GM18858 (cell line): ENCODE measurements at regions not wholly inside any gene's neighbourhood (a gene's known extent, or its start where the extent isn't known, plus 50 kb on each side); places are given as distances from the start of the nearest gene placed in this dataset.
"Not testable (repeated sequence)": the region's sequence is repeated elsewhere in the genome, so short reads cannot be mapped to it uniquely, and the experiment has no call there.

Source experiments
- ATAC-seq: cut with Tn5 transposase; IDR thresholded peaks from one replicate; pipeline ENCODE4 v1.9.1; 2021; ENCODE audit not compliant: unreplicated experiment

DNA sequence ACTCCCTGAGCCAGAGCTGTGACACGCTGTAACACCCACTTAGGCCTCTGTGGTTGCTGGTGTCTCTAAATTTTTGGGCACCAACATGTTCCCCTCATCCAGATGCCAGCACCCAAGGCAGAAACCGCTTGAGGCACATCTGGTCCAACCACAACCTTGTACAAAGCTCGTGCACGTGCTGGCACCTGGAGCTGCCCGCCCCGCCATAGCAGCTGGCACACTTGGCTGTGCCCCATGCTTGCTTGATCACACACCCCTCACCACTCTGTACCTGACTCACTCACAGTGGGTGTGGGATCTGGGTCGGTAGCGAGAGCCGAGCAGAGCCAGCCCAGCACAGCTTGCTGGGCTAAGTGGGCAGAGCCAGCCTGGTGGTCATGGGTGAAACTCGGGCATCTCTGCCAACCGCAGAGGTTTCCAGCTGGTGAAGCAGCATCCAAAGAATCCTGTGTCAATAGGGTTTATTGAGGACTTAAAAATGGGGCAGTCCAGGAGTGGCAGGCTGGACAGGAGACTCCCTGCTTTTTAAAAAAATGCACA lies 1210.4 kb downstream of the TYW1 start:
- ATAC-seq = no peak

DNA sequence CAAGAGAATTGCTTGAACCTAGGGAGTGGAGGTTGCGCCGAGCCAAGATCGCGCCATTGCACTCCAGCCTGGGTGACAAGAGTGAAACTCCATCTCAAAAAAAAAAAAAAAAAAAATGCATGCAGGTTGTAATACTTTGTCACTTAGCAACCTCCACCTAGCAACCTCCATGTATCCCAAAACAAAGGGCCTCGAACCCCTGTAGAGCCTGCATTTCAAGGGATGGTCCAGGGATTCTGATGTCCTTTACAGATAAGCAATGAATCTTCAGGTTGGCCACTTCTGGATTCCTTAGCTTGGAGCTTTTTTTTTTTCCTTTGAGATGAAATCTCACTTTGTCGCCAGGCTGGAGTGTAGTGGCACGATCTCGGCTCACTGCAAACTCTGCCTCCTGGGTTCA lies 1211.0 kb downstream of the TYW1 start:
- ATAC-seq = no peak

DNA sequence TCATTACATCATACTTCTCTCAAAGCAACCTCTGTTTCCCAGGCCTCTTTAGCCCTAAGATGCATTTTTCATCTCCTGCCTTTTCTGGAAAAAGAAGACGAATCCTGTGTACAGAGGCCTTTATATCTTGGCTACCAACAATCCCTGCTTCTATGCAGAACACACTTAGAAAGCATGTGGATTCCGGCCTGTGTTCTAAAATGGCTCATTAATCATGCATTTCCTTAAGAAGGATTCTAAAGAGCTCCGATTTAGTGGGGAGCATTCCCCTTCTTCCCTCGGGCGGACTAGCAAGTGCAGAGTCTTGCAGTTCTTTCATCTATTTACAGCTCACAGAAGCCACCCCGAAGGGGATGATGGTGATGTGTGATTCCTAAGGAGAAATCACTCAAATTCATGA lies 1212.9 kb downstream of the TYW1 start:
- no peak for ATAC-seq

DNA sequence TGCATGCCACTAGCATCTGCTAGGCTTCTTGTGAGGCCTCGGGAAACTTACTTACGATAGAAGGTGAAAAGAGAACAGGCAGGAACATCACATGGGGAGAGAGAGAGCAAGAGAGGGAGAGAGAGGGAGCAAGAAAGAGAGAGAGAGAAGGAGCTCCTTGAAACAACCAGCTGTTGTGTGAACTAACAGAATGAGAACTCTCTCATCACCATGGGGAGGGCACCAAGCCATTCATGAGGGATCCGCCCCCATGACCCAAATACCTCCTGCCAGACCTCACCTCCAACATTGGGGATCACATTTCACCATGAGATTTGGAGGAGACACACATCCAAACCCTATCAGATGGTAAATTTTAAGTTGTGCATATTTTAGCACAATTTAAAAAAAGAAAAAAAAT lies 1217.2 kb downstream of the TYW1 start:
- ATAC-seq = no peak

DNA sequence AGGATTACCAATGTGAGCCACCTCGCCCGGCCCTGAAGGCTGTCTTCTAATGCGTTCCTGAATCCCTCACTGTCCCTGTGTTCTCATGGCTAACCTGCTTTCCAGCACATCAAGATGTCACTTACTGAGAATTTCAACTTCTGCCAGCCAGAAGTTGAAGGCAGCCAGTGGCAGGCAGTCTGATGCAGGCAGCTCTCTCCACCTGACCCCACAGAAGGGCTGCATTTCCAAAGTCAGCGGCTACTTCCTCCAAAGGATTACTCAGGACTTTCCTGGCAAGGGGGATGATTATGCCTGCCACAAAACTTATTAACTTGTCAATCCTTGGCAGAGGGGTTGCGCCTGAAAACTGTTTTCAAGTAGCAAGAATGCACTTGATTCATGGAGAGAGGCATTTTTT lies 1219.4 kb downstream of the TYW1 start:
- no peak for ATAC-seq

DNA sequence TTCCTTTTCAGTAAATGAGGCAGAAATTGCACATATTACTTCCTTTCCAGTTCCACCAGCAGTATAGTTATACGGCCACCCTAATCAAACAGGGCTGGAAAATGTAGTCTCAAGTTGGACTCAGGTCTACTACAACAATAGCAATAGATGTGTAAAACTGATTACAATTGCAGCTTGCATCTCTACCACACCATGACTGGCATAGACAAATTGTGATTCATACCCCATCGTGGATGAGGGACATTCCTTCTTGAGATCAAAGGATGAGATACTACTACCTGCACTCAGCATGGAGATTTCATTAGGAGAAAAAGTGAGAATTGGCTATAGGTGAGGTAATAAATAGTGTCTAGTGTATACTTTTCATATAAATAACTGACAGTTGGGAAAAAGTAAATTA lies 1220.8 kb downstream of the TYW1 start:
- no peak for ATAC-seq

DNA sequence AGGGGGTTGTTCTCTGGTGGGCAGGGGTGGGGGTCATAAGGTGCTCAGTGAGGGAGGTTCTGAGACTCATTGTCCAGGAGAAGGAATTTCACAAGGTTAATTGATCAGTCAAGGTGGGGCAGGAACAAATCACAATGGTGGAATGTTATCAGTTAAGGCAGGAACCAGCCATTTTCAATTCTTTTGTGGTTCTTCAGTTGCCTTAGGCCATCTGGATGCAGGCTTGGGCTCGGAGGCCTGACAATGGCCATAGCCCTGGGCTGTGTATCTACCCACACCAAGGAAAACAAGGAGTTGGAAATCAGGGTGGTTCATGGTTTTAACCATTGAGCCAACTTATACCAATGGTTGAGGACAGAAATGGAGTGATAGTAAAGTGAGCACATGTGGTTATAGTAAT lies 1221.8 kb downstream of the TYW1 start:
- ATAC-seq = no peak

DNA sequence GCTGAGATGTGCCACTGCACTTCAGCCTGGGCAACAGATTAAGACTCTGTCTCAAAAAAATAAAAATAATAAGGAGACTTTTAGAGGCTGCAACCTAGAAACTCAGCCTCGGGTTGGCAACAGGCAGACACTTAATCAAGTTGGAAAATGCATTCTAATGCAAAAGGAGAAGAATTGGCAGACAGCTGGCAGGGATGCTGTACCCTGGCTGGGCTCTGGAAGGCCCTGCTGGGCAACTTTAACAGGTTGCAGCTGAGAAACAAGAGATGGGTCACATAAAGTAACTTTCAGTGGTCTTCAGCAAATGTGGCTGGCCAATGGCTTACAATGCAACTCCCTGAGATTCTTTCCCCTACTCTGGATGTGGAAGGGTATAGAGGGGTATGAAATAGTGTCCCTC lies 1225.7 kb downstream of the TYW1 start:
- no peak for ATAC-seq

DNA sequence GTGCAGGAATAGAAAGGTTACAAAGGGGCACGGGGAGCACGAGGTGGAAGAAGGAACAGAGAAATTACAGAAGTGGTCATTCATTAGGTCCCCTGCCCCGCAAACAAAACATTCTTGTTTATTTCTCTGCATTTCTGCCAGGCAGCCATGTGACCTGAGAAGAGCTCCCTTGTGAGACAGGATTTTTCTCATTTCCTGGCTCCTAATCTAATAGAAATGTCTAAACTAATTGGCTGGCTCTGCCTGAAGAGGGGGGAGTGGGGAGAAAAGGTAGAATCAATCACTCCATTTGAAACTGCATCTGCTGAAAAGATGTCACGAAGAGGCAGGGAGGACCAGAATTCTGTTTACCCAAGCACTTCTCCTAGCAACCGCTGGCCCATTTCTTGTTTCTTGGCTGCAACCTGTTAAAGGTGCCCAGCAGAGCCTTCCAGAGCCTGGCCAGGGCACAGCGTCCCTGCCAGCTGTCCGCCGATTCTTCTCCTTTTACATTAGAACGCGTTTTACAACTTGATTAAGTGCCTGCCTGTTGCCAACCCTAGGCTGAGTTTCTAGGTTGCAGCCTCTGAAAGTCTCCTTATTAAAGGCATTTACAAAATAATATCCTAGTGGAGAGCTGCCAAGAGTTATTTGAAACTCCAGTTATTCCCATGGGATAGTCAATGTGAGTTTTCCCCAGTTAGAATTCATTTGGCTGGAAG lies 1227.6 kb downstream of the TYW1 start:
- ATAC-seq = no peak

DNA sequence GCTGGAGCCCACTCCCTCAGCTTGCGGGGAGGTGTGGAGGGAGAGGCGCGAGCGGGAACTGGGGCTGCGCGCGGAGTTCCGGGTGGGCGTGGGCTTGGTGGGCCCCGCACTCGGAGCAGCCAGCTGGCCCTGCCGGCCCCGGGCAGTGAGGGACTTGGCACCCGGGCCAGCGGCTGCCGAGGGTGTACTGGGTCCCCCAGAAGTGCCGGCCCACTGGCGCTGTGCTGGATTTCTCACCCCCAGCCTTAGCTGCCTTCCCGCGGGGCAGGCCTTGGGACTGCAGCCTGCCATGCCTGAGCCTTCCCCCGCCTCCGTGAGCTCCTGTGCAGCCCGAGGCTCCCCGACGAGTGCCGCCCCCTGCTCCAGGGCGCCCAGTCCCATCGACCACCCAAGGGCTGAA lies 1234.4 kb downstream of the TYW1 start:
- ATAC-seq = not testable (repeated sequence)

DNA sequence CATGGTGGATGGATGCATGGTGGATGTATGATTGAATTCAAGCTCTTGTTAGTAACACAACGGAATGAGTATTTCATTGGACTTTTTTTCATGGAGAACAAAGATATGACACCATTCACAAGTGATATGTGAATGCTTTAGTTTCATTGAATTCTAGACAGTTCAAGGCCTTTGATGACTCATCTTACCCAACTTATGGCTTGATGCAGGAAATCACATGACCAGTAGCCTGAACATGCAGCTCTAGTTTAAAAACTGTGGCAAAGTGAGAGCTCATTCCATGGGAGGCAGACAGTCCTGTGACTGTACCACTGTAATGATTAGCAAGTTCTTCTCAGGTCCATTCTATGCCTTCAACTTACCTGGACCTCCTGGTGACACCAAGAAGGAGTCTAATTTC lies 1239.3 kb downstream of the TYW1 start:
- ATAC-seq = no peak

DNA sequence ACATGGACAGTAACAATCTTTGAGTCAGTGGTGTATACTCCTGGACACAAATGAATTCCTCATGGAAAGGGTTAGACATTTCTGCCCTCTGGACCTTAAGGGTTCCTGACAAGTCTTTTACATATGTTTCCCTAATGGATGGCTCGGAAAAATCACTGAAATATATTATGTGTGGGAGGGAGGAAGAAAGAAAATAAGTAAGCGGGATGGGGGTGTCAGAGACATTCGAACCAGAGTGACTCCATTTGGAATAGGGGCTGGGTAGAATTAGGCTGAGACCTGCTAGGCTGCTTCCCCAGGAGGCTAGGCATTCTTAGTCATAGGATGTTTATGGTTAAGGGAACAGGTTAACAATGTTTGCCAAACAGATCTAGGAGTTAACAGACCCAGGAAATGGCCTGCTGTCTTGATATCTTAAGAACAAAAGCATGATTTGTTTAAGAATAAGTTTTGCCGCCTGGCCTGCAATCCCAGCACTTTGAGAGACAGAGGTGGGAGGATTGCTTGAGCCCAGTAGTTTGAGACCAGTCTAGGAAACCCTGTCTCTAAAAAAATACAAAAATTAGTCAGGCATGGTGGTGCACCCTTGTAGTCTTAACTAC lies 1241.7 kb downstream of the TYW1 start:
- no peak for ATAC-seq

DNA sequence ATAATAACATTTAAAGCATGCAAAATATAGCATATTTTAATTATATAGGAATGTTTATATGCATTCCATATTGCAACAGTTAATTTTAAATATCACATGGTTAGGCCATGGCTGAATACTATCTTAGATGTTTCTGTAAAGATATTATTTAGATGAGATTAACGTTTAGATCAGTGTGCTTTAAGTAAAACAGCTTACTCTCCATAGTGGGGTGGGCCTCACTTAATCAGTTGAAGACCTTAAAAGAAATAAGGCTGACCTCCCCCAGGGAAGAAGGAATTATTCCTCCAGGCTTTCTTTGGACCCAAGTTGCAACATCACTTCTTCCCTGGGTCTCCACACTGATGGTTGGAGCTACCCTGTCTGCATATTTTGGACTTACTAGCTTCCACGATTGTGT lies 1246.5 kb downstream of the TYW1 start:
- ATAC-seq = no peak

DNA sequence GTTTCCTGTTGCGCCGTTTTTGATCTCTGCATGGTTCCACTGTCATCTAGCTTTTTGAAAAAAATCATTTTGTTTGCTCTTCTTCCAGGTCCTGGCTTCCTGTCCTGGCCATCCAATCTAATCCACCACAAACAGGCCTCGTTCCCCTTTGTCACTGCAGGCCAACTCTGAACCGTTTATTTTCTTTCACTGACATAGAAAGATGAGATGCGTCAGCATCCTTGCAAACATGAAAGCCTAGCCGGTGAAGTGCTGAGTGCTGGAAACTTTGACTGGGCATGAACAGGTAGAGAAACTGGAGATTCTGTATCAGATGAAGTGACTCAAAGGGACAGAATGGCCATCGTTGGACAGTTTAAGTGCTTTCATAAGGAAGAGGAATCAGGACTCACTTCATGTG lies 1247.8 kb downstream of the TYW1 start:
- ATAC-seq = no peak

DNA sequence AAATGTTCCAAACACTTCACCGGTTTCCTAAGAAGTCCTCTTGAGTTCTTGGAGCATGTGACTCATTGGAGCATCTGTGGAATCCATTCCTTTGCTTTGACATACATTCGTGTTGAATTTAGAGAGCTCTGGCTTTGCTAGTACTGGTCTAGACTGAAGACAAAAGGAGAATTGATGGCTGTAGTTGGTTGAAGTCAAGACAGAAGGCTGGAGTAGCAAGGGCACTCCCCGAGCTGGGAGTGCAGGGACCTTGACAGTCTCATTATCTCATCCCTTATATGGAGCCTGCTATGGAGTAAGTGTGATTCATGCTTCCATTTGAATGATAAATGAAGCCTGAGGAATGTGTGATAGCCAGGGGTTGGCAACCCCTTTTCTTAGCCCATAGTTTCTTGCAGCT lies 1249.1 kb downstream of the TYW1 start:
- ATAC-seq = no peak

DNA sequence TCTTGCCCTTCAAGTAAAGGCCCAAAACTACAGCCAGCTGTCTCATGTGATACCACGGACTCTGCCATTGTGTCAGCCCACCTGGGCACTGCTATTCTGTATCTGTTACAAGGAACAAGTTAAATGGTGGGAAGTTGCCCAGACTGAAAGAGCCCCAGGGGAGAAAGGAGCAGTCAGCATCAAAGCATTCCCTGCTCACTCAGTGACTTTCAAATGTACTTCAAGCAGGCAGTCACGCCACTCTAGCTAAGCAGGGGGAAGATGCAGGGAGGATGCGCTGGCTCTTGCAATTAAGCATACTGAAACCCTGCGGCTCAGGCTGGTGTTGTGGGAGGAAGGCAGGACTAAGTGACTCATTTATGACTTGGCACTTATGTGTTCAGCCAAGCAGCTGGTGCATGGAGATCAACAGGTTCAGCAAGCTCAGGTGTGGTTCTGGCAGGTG lies 1249.6 kb downstream of the TYW1 start:
- no peak for ATAC-seq

DNA sequence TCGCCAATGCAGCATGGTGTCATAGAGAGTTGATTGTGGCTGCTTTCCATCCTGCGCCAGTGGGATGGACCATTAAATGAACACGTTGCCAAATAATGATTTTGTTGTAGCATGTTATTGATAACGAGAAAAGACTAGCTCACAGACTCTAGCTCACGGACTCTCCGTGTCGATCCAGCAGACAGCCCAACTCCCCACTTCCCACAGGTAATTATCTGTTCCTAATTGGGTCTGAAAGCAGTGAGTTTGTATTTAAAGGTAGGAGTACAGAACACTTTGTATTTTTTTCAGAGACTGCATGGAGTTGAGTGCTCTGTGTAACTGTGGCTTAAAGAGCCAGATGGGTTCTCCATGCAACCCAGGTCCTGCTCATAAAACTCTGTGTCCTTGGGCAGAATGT lies 1250.5 kb downstream of the TYW1 start:
- ATAC-seq = no peak

DNA sequence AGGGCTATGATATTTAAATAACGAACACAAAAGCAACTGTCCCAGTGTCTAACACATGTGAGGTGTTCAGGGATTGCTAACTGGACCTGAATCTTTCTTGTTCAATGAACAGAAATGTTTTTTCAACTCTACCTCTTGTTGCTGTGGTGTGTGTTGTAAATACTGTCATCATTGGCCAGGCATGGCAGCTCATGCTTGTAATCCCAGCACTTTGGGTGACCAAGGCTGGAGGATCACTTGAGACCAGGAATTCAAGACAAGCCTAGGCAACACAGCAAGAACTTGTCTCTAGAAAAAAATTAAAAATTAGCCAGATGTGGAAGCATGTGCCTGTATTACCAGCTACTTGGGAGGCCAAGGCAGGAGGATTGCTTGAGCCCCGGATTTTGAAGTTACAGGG lies 1250.9 kb downstream of the TYW1 start:
- ATAC-seq = no peak

DNA sequence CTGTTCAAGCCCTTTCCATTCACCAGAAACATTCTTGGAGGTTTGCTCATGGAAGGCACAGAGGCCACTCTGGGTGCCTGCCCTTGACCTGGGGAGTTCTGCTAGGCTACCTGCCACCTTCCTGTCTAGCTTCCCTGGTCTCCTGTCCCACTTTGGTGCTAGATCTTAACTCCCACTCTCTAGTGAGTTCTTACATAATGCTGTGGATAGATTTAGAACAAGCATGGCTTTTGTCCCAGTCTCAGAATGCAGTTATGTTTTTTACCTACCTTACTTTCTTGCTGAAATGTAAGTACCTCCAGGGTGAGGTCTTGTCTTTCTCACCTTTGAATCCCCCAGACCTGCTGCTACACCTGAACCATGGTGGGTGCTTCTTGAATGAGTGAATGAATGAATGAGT lies 1252.3 kb downstream of the TYW1 start:
- ATAC-seq = no peak

DNA sequence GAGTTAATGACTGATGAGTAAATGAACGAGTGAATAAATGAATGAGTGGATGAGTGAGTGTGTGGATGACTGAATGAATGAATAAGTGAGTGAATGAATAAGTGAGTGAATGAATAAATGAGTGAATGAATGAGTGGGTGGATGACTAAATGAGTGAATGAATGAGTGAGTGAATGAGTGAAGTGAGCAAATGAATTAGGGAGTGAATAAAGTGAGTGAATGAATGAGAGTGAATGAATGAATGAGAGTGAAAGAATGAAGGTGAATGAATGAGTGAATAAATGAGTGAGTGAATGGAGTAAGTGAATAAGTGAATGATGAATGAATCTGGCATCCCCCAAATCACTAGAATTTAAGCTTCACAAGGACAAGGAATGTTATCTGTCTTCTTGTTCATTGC lies 1253.0 kb downstream of the TYW1 start:
- no peak for ATAC-seq

DNA sequence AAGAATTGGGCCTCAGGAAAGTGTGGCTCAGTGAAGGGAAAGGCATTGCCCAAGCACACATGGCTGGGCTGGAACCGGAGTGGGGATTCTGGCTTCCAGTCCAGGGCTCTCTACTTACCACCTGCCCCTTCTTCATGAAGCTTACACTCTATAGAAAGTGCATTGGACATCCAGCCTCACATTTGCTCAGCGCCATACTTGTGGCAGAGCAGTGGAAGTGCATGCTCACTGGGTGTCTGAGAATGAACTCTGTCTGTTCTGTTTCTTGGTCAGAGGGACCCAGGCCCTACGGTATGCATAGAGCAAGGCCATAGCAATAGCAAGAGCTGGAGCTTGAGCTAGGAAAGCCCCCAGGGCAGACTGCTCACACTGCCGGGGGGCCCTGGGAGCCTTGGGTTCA lies 1253.5 kb downstream of the TYW1 start:
- ATAC-seq = no peak

DNA sequence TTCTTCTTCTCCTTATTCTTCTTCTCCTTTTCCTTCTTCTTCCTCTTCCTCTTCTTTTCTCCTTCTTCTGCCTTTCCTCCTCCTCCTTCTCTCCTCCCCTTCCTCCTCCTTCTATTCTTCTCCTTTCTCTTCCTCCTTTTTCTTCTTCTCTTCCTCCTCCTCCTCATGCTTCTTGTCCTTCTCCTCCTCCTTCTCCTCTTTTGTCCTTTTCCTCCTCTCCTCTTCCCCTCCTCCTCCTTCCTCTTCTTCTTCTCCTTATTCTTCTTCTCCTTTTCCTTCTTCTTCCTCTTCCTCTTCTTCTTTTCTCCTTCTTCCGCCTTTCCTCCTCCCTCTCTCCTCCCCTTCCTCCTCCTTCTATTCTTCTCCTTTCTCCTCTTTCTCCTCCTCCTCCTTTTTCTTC lies 1258.2 kb downstream of the TYW1 start:
- ATAC-seq = not testable (repeated sequence)

DNA sequence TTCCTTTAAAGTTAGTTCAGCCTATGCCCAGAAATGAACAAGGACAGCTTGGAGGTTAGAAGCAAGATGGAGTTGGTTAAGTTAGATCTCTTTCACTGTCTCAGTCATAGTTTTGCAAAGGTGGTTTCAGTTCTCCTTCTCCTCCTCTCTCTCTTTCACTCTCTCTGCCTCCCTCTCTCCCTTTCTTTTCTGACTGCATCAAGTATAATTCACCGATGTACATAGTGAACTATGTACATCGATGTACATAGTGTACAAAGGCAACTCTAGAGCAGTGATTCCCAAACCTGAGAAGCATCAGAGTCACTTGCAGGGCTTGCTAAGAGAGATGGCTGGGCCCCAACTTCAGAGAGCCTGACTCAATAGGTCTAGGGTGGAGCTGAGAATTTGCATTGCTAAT lies 1259.7 kb downstream of the TYW1 start:
- no peak for ATAC-seq
